HK-2 (cell line): ENCODE measurements at regions not wholly inside any gene's neighbourhood (a gene's known extent, or its start where the extent isn't known, plus 50 kb on each side); places are given as distances from the start of the nearest gene placed in this dataset.

Experiments used
- DNase-seq: peaks from one replicate; pipeline ENCODE4 v3.0.0-alpha.2; 2018; ENCODE audit not compliant: unreplicated experiment

DNA sequence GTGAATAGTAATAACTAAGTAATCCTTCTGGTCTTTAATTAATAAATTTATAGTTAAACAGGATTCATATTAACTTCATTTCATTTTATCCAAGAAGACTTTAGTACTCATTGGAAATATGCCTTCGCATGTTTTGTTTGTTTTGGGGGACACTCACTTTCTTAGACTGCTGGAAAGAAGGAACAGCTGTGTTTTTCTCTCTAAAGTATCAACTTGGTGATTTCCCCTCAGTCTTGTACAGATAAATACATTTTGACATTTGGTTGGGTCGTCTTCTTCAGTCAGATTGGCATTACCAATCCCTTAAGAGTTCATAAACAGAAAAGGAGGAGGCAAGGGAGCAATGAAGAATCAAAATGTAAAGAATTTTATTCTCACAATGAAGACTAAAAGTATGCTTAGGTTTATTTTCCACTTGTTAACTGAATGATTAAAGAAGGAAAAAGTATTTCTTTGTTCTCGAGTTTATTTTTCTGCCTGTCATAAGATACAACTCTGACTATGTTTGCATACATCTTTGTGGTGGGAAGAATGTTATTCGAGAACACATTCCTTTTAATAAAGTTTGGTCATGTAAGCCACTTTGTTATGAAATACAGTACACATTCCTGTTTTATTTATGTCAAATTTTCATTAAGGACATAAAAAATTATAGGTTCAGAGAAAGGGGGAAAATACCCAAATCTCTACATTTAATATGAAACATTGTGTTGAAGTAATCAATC, 140.2 kb downstream of the GMNC start:
- no peak for DNase-seq

DNA sequence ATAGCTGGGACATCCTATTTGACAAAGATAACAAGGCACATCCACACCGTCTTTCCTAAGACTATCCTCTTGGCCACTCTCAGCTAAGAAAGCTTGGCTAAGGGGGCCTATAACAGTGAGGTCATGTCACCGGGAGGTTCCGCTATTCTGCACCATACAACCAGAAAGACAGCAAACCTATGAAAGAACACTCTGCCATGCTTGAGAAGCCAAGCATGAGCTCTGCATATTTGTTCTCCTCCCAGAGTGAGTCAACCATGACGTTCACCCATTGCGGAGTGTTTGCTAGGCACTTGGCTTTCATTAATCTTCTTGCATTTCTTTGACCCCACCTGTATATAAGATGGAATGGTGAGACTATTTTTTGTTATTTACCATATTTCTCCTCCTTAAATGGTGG, 141.2 kb downstream of the GMNC start:
- peak; percentile 68 for DNase-seq

DNA sequence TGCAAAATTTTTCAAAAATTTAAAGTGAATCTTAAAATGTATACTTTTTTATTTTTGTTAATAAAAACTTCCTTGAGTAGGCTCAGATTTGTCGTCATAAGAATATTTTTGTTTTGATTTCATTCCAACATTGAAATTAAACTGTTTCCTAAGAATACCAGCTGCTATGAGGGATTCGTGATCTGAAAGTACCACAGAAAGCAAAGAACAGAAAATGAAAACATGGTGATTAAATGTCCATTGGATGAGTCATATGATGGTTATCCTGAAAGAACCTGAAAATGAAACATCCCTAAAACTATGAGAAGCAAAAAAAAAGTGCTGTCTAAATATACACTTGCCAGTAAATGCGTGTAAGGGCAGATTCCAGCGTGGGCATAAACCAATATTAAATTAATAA, 143.8 kb downstream of the GMNC start:
- no peak for DNase-seq

- no peak for DNase-seq
These were observed 144.4 kb downstream of the GMNC start for GRCh38 chr3:190718097-190718496.

DNA sequence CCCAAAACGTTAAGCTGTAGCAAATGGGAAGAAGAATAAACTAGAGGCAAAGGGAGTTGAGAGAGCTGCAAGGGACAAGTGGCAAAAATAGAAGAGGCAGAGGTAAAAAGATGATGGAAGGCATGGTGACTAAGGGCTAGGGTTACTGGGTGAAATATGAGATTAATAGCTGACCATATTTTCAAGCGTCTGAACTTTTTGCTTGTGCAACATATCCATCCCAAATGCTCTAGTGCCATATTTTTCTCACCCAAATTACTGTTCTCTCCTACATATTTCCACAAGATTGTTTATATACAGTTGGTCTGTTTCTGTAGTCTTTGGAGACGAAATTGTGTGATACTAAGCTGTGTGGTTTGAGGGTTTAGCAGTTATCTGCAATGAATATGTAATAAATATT, 145.5 kb downstream of the GMNC start:
- DNase-seq: no peak

DNA sequence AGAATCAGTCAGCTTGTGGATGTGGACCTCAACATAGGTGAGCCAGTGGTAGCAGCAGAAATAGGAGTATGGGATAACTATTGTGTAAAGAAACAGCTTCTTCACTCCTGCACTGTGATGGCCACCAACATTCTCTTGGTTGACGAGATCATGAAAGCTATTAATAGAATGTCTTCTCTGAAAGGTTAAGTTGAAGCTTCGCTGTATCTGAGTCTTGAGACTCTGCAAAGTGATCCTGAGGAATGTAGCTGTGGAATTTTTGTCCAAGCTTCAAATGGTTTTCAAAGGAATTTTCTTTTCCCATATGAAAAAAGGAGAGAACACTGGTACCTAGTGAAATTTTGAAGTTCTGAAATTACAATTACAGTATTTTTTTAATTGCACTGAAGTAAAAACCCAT, 146.3 kb downstream of the GMNC start:
- no peak for DNase-seq

DNA sequence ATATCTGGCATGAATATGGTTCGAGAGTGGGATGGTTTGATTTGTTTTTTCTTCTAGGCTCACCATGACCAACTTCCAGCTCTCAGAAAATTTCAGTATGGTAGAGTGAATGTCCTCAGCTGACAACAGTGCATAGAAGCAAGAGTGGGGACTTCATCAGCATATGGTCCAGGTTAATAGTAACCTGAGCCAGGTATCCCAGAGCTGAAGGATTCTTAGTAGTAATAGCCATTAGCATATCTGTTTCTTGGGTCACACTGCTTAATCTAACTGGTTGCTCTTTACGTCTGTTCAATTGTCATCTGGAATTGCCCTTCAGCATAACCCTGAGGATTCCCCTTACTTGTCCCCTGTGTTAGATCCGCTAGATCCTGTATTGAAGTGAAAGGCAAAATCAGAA, 151.8 kb downstream of the GMNC start:
- no peak for DNase-seq

DNA sequence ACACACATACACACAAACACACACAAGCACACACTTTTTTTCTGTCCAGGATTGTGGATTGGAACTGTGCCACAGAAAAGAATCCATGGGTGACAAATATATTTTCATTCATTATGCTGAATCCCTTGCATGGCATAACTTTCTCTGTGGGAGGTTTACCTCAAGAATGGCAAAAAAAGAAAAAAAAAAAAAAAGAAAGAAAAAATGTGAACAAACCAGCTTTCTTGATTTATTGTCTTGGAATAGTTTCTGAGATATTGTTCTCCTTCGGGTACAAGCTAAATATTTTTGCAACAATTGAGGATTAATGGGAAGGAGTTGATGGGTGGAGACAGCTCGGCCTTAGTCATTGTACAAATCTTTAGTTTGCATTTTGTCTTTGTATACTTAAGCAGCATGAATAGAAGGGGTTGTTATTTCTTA, 153.1 kb downstream of the GMNC start:
- no peak for DNase-seq
